Astrocyte of the spinal cord (primary cell): ENCODE measurements at regions not wholly inside any gene's neighbourhood (a gene's known extent, or its start where the extent isn't known, plus 50 kb on each side); places are given as distances from the start of the nearest gene placed in this dataset.
"Not testable (repeated sequence)": the region's sequence is repeated elsewhere in the genome, so short reads cannot be mapped to it uniquely, and the experiment has no call there.

Experiments
- DNase-seq: peaks from one replicate; pipeline ENCODE4 v3.0.0; 2011; ENCODE audit warnings: low read depth, low spot score
- H3K4me3 ChIP-seq: 2 replicates; pipeline ENCODE4 v1.5.1; 2011; ENCODE audit warnings: low read depth, mild to moderate bottlenecking, low read length, moderate library complexity
- CTCF ChIP-seq: IDR thresholded peaks from 2 replicates; pipeline ENCODE4 v1.5.1; 2012; ENCODE audit warnings: low read depth, mild to moderate bottlenecking, low read length, inconsistent platforms
- in situ Hi-C: cut with HindIII; loops from 2 replicates; pipeline ENCODE4 v1.10.0; 2017; ENCODE audit warnings: low sequenced_read_pairs

- no peak overlapping the region for H3K4me3 ChIP-seq
- in situ Hi-C loops = no loop called here
- no peak for DNase-seq
- no peak for TF ChIP-seq CTCF
Observed at GRCh38 chr1:98575955-98576354, 85.6 kb upstream of the SNX7 start.

DNA sequence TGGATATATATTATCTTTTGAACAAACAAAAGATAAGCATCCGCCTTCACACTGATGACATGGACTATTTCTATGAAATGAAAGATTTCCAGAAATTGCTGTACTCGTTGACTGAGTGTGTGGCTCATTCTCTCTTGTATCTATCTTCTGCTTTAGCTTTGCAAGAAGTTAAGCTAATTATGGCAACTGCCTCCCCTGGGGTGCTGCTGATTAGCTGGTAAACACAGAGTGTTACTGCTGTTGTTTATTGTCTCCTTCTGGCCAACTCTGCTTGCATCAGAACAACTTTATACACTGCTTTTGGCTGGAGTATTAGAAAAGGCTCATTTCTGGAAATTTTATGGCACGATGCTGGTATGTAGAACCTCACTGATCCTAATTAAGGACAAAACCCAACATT is 95.6 kb upstream of the SNX7 start:
- in situ Hi-C loops = no loop called here
- TF ChIP-seq CTCF = no peak
- H3K4me3 ChIP-seq = no peak overlapping the region
- no peak for DNase-seq

DNA sequence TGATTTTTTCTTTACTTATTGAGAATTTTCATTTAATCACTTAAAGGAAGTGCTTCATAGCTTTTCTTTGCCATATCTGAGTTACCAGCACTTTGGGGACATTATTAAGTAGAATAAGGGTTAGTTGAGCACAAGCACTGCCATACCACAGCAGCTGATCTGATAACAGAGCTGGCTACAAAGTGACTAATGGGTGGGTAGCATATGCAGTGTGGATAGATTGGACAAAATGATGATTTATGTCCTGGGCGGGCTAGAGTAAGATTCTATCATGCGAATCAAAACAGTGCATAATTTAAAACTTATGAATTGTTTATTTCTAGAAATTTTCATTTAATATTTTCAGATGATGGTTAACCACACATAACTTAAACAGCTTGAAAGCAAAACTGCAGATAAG is 102.2 kb upstream of the SNX7 start:
- H3K4me3 ChIP-seq = no peak overlapping the region
- no peak for DNase-seq
- in situ Hi-C loops = no loop called here
- no peak for TF ChIP-seq CTCF

- peak; percentile 11 for DNase-seq
- in situ Hi-C loops = no loop called here
- no peak for TF ChIP-seq CTCF
- no peak overlapping the region for H3K4me3 ChIP-seq
Observed at GRCh38 chr1:98557895-98558294, 103.6 kb upstream of the SNX7 start.

GRCh38 chr1:98556521-98557158 is 104.9 kb upstream of the SNX7 start:
- H3K4me3 ChIP-seq = no peak overlapping the region
- in situ Hi-C loops = no loop called here
- peak; percentile 6 for DNase-seq
- peak; percentile 49 for TF ChIP-seq CTCF

DNA sequence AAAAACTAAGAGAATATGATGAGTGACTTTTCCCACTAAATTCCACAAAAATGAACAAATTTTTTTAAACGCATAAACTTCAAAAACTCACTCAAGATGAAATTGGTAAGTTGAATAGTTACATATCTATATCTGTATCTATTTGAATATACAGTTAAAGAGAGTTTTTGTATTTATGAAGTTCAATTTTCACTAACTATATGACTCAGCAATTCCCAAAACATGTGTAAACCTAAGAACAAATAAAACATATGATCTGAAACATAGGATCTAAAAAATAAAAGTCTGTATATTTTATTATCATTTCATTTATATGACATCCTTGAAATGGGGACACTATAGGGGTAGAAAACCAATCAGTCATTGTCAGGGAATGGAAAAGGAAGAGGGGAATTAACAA is 105.7 kb upstream of the SNX7 start:
- no peak overlapping the region for H3K4me3 ChIP-seq
- in situ Hi-C loops = no loop called here
- no peak for TF ChIP-seq CTCF
- no peak for DNase-seq

DNA sequence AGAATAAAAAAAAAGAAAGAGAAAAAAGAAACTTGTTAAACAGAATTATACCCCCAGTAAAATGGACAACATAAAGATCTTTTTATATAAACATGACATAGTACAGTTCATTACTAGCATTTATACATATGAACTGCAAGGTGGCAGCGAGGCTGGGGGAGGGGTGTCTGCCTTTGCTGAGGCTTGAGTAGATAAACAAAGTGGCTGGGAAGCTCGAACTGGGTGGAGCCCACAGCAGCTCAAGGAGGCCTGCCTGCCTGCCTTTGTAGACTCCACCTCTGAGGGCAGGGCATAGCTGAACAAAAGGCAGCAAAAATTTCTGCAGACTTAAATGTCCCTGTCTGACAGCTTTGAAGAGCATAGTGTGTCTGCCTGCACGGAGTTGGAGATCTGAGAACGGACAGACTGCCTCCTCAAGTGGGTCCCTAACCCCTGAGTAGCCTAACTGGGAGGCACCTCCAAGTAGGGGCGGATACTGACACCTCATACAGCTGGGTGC is 108.9 kb upstream of the SNX7 start:
- H3K4me3 ChIP-seq, DNase-seq, in situ Hi-C loops: not testable (repeated sequence)
